CD14-positive monocyte (primary cell): ENCODE measurements at regions not wholly inside any gene's neighbourhood (a gene's known extent, or its start where the extent isn't known, plus 50 kb on each side); places are given as distances from the start of the nearest gene placed in this dataset.

Experiments
- DNase-seq, 3 donors: peaks; one replicate each; pipeline ENCODE4 v3.0.0-alpha.2; 2011 to 2022
- H2AFZ ChIP-seq: 2 replicates; pipeline ENCODE4 v1.6.0; 2012; ENCODE audit warnings: mild to moderate bottlenecking, low read depth, low read length, inconsistent platforms; ENCODE audit not compliant: insufficient read depth, poor library complexity, severe bottlenecking
- H3K27ac ChIP-seq, 2 donors: 1 replicate in 1 of 2; 2 replicates in 1 of 2; pipeline ENCODE4 v1.5.1; 2012 to 2013; ENCODE audit warnings: low read length in 2 of 2, control low read depth in 1 of 2, inconsistent platforms in 1 of 2, low read depth in 1 of 2, mild to moderate bottlenecking in 1 of 2
- H3K27me3 ChIP-seq, 2 donors: one replicate each; pipeline versions ENCODE4 v1.6.0 to v1.6.1; 2011 to 2013; ENCODE audit warnings: low read length in 2 of 2; ENCODE audit not compliant: control insufficient read depth in 2 of 2, insufficient read depth in 2 of 2
- H3K36me3 ChIP-seq, 2 donors: replicated peaks in 1 of 2; 1 replicate in 1 of 2; 2 replicates in 1 of 2; pipeline versions ENCODE4 v1.5.1 to v1.6.1; 2012 to 2013; ENCODE audit warnings: low read length in 2 of 2, control low read depth in 1 of 2, inconsistent platforms in 1 of 2, mild to moderate bottlenecking in 1 of 2; ENCODE audit not compliant: insufficient read depth in 2 of 2, control insufficient read depth in 1 of 2
- H3K4me1 ChIP-seq, 2 donors: 1 replicate in 1 of 2; 2 replicates in 1 of 2; pipeline versions ENCODE4 v1.5.1 to v1.6.1; 2012 to 2013; ENCODE audit warnings: low read length in 2 of 2, control low read depth in 1 of 2, inconsistent platforms in 1 of 2, mild to moderate bottlenecking in 1 of 2, moderate library complexity in 1 of 2; ENCODE audit not compliant: insufficient read depth in 2 of 2, control insufficient read depth in 1 of 2
- H3K4me2 ChIP-seq: replicated peaks from 2 replicates; pipeline ENCODE3; 2012; ENCODE audit warnings: low read length, moderate library complexity, mild to moderate bottlenecking; ENCODE audit not compliant: poor library complexity, severe bottlenecking; ENCODE audit errors: extremely low read depth
- H3K4me3 ChIP-seq, 3 experiments: fragments of 200-600 bp in 1 of 3; sonication (generic) in 1 of 3; replicated peaks in 1 of 3; 1 replicate in 2 of 3; 2 replicates in 1 of 3; pipeline ENCODE4 v1.5.1; 2011 to 2013; ENCODE audit warnings: low read length in 3 of 3, mild to moderate bottlenecking in 3 of 3, control low read depth in 2 of 3, low read depth in 2 of 3, inconsistent platforms in 1 of 3, moderate library complexity in 1 of 3
- H3K79me2 ChIP-seq: 2 replicates; pipeline ENCODE4 v1.6.0; 2012; ENCODE audit warnings: mild to moderate bottlenecking, control low read depth, inconsistent platforms, low read length, moderate library complexity; ENCODE audit not compliant: insufficient read depth
- H3K9ac ChIP-seq: 2 replicates; pipeline ENCODE4 v1.6.0; 2017; ENCODE audit warnings: low read length, mild to moderate bottlenecking; ENCODE audit not compliant: insufficient read depth, poor library complexity, severe bottlenecking
- H3K9me3 ChIP-seq, 2 donors: replicated peaks in 1 of 2; 1 replicate in 1 of 2; 2 replicates in 1 of 2; pipeline versions ENCODE4 v1.5.1 to v1.6.1; 2012 to 2013; ENCODE audit warnings: low read length in 2 of 2, control low read depth in 1 of 2; ENCODE audit not compliant: control insufficient read depth in 1 of 2, insufficient read depth in 1 of 2
- H4K20me1 ChIP-seq: 2 replicates; pipeline ENCODE4 v1.6.0; 2012; ENCODE audit warnings: mild to moderate bottlenecking, low read length, control low read depth, moderate library complexity; ENCODE audit not compliant: insufficient read depth
- H3K27ac Mint-ChIP-seq, 7 donors: one replicate each; pipeline ENCODE4 v1.8.0; 2020; ENCODE audit warnings: mild to moderate bottlenecking in 7 of 7, mixed read lengths in 7 of 7, moderate library complexity in 6 of 7, inconsistent platforms in 2 of 7
- H3K27me3 Mint-ChIP-seq, 3 donors: one replicate each; pipeline ENCODE4 v1.8.0; 2021 to 2022; ENCODE audit warnings: low read depth in 3 of 3, mild to moderate bottlenecking in 3 of 3, mixed read lengths in 3 of 3, moderate library complexity in 3 of 3, inconsistent platforms in 1 of 3
- H3K36me3 Mint-ChIP-seq, 2 donors: one replicate each; pipeline ENCODE4 v1.8.0; 2020; ENCODE audit warnings: mixed read lengths in 2 of 2, inconsistent platforms in 1 of 2, mild to moderate bottlenecking in 1 of 2
- H3K4me1 Mint-ChIP-seq: one replicate; pipeline ENCODE4 v1.8.0; 2020; ENCODE audit warnings: mild to moderate bottlenecking, mixed read lengths
- H3K4me3 Mint-ChIP-seq, 2 donors: one replicate each; pipeline ENCODE4 v1.8.0; 2020; ENCODE audit warnings: mild to moderate bottlenecking in 2 of 2, mixed read lengths in 2 of 2, moderate library complexity in 1 of 2
- H3K9me3 Mint-ChIP-seq, 7 donors: one replicate each; pipeline ENCODE4 v1.8.0; 2020 to 2022; ENCODE audit warnings: mixed read lengths in 7 of 7, mild to moderate bottlenecking in 6 of 7, moderate library complexity in 6 of 7, inconsistent platforms in 2 of 7
- CTCF ChIP-seq: fragments of 200-600 bp; IDR thresholded peaks from one replicate; pipeline ENCODE4 v1.8.0; 2022; ENCODE audit warnings: antibody characterized with exemption, mild to moderate bottlenecking
- WGBS: methylation state at CpG from one replicate; pipeline ENCODE4 v1.1.5; 2013; ENCODE audit warnings: missing lambda C conversion rate; ENCODE audit not compliant: insufficient coverage; 5-methylcytosine and 5-hydroxymethylcytosine counted together
- intact Hi-C, 2 donors: fragments of 100-400 bp; cut with micrococcal nuclease; formaldehyde crosslinking; loops; one replicate each; pipeline versions ENCODE4 v1.15.0 to v1.15.1; 2023

DNA sequence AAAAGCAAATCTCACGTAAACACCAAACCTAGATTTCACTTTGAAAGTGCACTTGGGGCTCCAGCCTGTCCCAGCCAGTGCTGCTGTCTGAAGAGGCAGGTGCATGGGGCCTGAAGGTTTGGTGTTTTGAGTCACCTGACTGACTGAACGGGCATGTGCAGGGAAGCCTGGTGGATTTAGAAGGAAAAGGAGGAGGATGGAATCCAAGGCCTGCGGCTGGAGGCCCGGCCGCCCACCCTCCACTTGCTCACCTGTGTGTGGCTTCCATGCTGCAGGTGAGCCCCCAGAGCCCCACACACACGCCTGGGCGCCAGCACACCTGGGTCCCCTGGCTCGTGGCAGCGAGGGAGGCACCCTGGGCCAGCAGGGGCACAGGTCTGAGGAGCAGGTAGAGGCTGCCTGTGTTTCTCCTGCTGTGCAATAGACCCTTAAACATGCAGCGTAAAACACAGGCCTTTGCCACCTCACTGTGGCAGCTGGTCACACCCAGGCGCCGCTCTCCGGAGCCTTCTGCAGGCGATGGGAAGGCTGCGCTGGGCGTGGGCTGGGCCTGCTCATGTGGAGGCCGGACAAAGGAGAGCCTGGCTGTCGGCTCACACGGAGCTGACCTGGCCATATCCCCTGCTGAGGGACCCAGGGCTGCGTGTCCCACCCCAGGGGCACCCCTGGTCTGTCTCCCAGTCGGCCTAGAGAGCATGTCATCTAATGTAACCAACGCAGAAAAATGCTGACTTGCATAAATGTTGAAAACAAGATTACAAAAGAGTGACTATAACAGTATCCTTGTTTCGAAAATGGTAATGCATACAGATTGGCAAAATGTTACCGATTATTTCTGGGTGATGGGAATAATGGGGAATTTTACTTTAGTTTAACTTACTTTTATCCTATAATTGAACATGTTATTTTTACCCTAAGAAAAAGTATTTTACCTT is 71.3 kb downstream of the TMEM18 start:
- 87% methylated on average over 20 of the region's 24 CpGs for WGBS
- Histone ChIP-seq H3K4me2 (no peak overlapping the region), H3K36me3 (no peaks in the 10 kb centered on the region), H2AFZ (no peak overlapping the region), H3K27ac (no peak overlapping the region), H3K9ac (no peak overlapping the region), H3K27me3 (no peaks in the 10 kb centered on the region), H3K9me3 (no peaks in the 10 kb centered on the region), H3K4me1 (no peaks in the 10 kb centered on the region), H3K4me3 (no peak overlapping the region), H4K20me1 (no peaks in the 10 kb centered on the region), H3K79me2 (no peaks in the 10 kb centered on the region)
- Mint-ChIP-seq H3K4me3 (no peak overlapping the region), H3K9me3 (peaks cover 0 to 7% (median 0%) of the 10 kb centered on the region in 7 donors), H3K27me3 (peaks cover 0 to 1% (median 0%) of the 10 kb centered on the region in 3 donors), H3K27ac (no peak overlapping the region), H3K36me3 (no peaks in the 10 kb centered on the region), H3K4me1 (no peaks in the 10 kb centered on the region)
- no peak for TF ChIP-seq CTCF
- DNase-seq, result no peak
- intact Hi-C loops, result no loop called here

- Histone ChIP-seq H3K27ac (no peak overlapping the region), H4K20me1 (no peaks in the 10 kb centered on the region), H3K4me2 (no peak overlapping the region), H3K9ac (no peak overlapping the region), H2AFZ (no peak overlapping the region), H3K4me3 (no peak overlapping the region), H3K27me3 (no peaks in the 10 kb centered on the region), H3K36me3 (no peaks in the 10 kb centered on the region), H3K9me3 (no peaks in the 10 kb centered on the region), H3K79me2 (no peaks in the 10 kb centered on the region), H3K4me1 (no peaks in the 10 kb centered on the region)
- Mint-ChIP-seq H3K27ac (no peak overlapping the region), H3K4me3 (no peak overlapping the region), H3K4me1 (no peaks in the 10 kb centered on the region), H3K27me3 (no peaks in the 10 kb centered on the region), H3K36me3 (no peaks in the 10 kb centered on the region), H3K9me3 (peaks cover 0 to 7% (median 0%) of the 10 kb centered on the region in 7 donors)
- TF ChIP-seq CTCF, result no peak
- 93% methylated on average over 2 of the region's 2 CpGs for WGBS
- DNase-seq, result no peak
- intact Hi-C loops, result no loop called here
These were observed 72.2 kb downstream of the TMEM18 start for GRCh38 chr2:604854-605524.
